OCI-LY1 (cell line): ENCODE measurements at regions not wholly inside any gene's neighbourhood (a gene's known extent, or its start where the extent isn't known, plus 50 kb on each side); places are given as distances from the start of the nearest gene placed in this dataset.

Experiments used
- H2AFZ ChIP-seq: fragments of 200-600 bp; sonication (generic), shearing (Covaris generic); 2 replicates; pipeline ENCODE4 v1.6.0; 2014; ENCODE audit warnings: antibody characterized with exemption, mild to moderate bottlenecking, low read length
- H3F3A ChIP-seq: fragments of 200-600 bp; sonication (generic), shearing (Covaris generic); 2 replicates; pipeline ENCODE4 v1.6.0; 2014; ENCODE audit warnings: mild to moderate bottlenecking, antibody characterized with exemption, low read length, moderate library complexity; ENCODE audit not compliant: insufficient read depth
- H3K27ac ChIP-seq: fragments of 200-600 bp; sonication (generic); 2 replicates; pipeline ENCODE4 v1.5.1; 2014; ENCODE audit warnings: low read length, mixed run types, mild to moderate bottlenecking, low read depth; ENCODE audit not compliant: poor library complexity, severe bottlenecking
- H3K27me3 ChIP-seq: fragments of 200-600 bp; sonication (generic); 2 replicates; pipeline ENCODE4 v1.6.0; 2014; ENCODE audit warnings: antibody characterized with exemption, mild to moderate bottlenecking, low read length, moderate library complexity; ENCODE audit not compliant: insufficient read depth
- H3K36me3 ChIP-seq: fragments of 200-600 bp; sonication (generic); 2 replicates; pipeline ENCODE4 v1.6.1; 2014; ENCODE audit warnings: mild to moderate bottlenecking, antibody characterized with exemption, low read length, moderate library complexity, mixed read lengths; ENCODE audit not compliant: insufficient read depth
- H3K4me1 ChIP-seq: fragments of 200-600 bp; sonication (generic); 2 replicates; pipeline ENCODE4 v1.5.1; 2014; ENCODE audit warnings: mild to moderate bottlenecking, low read length, moderate library complexity; ENCODE audit not compliant: insufficient read depth, severe bottlenecking
- H3K4me2 ChIP-seq: fragments of 200-600 bp; sonication (generic), shearing (Covaris generic); 2 replicates; pipeline ENCODE4 v1.6.1; 2014; ENCODE audit warnings: low read length
- H3K4me3 ChIP-seq: fragments of 200-600 bp; sonication (generic); 2 replicates; pipeline ENCODE4 v1.5.1; 2014; ENCODE audit warnings: low read length, low read depth, mild to moderate bottlenecking, mixed read lengths; ENCODE audit not compliant: poor library complexity, severe bottlenecking
- H3K79me2 ChIP-seq: fragments of 200-600 bp; shearing (Covaris generic); 2 replicates; pipeline ENCODE4 v1.6.1; 2016; ENCODE audit warnings: mixed run types, low read length, mixed read lengths; ENCODE audit not compliant: insufficient read depth
- H3K9ac ChIP-seq: fragments of 200-600 bp; sonication (generic), shearing (Covaris generic); 2 replicates; pipeline ENCODE4 v1.6.1; 2014; ENCODE audit warnings: mild to moderate bottlenecking, low read length, mixed read lengths
- H3K9me2 ChIP-seq: fragments of 200-600 bp; sonication (generic), shearing (Covaris generic); 2 replicates; pipeline ENCODE4 v1.6.1; 2014; ENCODE audit warnings: low read depth, mild to moderate bottlenecking, low read length, mixed read lengths
- H3K9me3 ChIP-seq: fragments of 200-600 bp; shearing (Covaris generic); 2 replicates; pipeline ENCODE4 v1.6.1; 2014; ENCODE audit warnings: low read length, mixed read lengths
- H4K20me1 ChIP-seq: fragments of 200-600 bp; sonication (generic), shearing (Covaris generic); 2 replicates; pipeline ENCODE4 v1.6.0; 2016; ENCODE audit warnings: mild to moderate bottlenecking, low read length; ENCODE audit not compliant: insufficient read depth
- EZH2 ChIP-seq: fragments of 200-600 bp; sonication (generic), shearing (Covaris generic); IDR thresholded peaks from 2 replicates; pipeline ENCODE4 v1.8.0; 2017; ENCODE audit warnings: borderline replicate concordance, mixed run types, mild to moderate bottlenecking, antibody characterized with exemption, low read length, moderate library complexity, mixed read lengths
- TF ChIP-seq, protein P1 (sequence below): fragments of 200-600 bp; sonication (generic), shearing (Covaris generic); IDR thresholded peaks from 2 replicates; pipeline ENCODE4 v1.5.1; 2017; ENCODE audit warnings: mild to moderate bottlenecking, antibody characterized with exemption, low read length, moderate library complexity, mixed read lengths

DNA sequence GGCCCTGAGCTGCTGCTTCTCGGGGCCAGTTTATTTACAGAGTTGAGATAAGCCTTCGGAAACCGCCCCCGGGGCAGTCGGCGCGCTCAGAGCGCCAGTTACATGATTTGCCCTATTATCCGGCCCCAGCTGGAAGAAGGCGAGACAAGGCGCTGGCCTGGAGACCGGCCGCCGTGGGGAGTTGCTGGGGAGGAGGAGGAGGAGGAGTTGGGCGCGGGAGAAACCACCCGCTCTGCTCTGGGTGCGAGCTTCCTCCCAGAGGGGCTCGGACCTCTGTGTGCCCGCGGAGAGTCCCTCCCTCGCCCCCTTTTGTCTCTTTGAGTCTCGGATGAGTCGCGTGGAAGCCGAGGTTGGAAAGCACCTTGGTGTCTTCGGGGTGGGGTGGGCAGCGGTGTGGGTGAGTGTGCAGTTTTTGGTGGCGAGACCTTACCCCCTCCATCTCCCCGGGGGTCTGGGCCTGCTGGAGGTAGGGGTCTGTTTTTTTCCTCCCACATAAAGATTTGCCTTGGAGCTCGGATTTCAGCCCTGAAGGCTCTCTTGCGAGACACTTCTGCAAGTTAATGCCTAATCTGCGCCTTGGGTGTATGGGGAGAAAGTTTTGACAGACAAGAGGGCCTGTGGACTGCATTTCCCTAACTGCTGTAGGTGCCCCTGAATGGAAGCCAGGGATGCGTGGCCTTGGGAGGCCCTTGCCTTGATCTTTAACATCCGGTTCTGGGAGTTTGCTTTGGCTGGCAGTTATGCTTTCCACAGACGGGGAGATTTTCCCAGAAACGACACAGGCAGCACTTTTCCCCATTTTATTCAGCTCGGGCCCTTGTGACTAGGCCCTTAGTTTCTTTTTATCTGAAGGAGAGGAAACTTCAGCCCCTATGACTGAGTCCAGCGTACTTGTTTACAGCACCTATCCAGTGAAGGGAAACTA, 80.0 kb downstream of the NDUFS5 start:
- no peaks in the 10 kb centered on the region for H3K36me3 ChIP-seq
- H3K4me2 ChIP-seq: peak overlapping the region; percentile 74
- H4K20me1 ChIP-seq: no peaks in the 10 kb centered on the region
- H3K79me2 ChIP-seq: no peaks in the 10 kb centered on the region
- H3K9me2 ChIP-seq: no peaks in the 10 kb centered on the region
- TF ChIP-seq, protein P1, sequence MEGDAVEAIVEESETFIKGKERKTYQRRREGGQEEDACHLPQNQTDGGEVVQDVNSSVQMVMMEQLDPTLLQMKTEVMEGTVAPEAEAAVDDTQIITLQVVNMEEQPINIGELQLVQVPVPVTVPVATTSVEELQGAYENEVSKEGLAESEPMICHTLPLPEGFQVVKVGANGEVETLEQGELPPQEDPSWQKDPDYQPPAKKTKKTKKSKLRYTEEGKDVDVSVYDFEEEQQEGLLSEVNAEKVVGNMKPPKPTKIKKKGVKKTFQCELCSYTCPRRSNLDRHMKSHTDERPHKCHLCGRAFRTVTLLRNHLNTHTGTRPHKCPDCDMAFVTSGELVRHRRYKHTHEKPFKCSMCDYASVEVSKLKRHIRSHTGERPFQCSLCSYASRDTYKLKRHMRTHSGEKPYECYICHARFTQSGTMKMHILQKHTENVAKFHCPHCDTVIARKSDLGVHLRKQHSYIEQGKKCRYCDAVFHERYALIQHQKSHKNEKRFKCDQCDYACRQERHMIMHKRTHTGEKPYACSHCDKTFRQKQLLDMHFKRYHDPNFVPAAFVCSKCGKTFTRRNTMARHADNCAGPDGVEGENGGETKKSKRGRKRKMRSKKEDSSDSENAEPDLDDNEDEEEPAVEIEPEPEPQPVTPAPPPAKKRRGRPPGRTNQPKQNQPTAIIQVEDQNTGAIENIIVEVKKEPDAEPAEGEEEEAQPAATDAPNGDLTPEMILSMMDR: no peak
- TF ChIP-seq EZH2: no peak
- no peak overlapping the region for H3K27ac ChIP-seq
- peaks cover 6% of the 10 kb centered on the region; the same call in 1 of the 2 replicates for H3K27me3 ChIP-seq
- peaks cover 9% of the 10 kb centered on the region for H3K4me1 ChIP-seq
- H3F3A ChIP-seq: 0 out of 2 replicates have a peak, but pooled peaks cover 5% of the 10 kb centered on the region
- no peaks in the 10 kb centered on the region for H3K9me3 ChIP-seq
- H2AFZ ChIP-seq: no peak overlapping the region
- peak overlapping the region; percentile 58 for H3K4me3 ChIP-seq
- peak overlapping the region; percentile 5; the same call in 1 of the 2 replicates for H3K9ac ChIP-seq

DNA sequence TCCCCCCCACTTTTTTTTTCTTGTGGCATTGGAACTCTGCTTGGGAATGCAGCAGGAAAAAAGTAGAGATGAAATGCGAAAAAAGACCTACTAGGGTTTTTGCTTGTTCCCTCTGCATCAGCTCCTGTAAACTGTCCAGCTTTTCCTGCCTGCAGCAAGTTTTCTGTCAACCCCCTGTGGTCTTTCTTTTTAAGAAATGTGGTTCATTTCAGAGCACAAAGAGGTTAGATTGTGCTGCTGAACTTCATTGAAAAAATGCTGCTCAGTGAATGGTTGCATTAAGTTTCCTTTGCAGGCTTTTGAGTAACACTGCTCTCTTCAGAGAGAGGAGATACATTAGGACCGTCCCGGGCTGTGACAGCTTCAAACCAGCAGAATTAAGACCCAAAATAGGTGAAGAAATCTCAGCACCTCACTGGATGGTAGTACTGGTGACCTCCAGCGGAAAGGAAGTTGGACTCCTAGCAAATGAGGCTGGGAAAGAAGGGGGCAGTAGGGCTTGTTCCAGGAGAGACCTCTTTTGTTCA, 80.7 kb downstream of the NDUFS5 start:
- no peaks in the 10 kb centered on the region for H3K9me3 ChIP-seq
- H3K9me2 ChIP-seq: no peaks in the 10 kb centered on the region
- H3K36me3 ChIP-seq: no peaks in the 10 kb centered on the region
- H3K4me1 ChIP-seq: peaks cover 9% of the 10 kb centered on the region
- TF ChIP-seq EZH2: no peak
- TF ChIP-seq, protein P1: no peak
- H3K27me3 ChIP-seq: peaks cover 6% of the 10 kb centered on the region; the same call in 1 of the 2 replicates
- no peak overlapping the region for H3K27ac ChIP-seq
- H3K4me2 ChIP-seq: no peak overlapping the region
- no peak overlapping the region for H3K9ac ChIP-seq
- H3K79me2 ChIP-seq: no peaks in the 10 kb centered on the region
- no peak overlapping the region for H2AFZ ChIP-seq
- H3K4me3 ChIP-seq: no peak overlapping the region
- H3F3A ChIP-seq: 0 out of 2 replicates have a peak, but pooled peaks cover 5% of the 10 kb centered on the region
- no peaks in the 10 kb centered on the region for H4K20me1 ChIP-seq

DNA sequence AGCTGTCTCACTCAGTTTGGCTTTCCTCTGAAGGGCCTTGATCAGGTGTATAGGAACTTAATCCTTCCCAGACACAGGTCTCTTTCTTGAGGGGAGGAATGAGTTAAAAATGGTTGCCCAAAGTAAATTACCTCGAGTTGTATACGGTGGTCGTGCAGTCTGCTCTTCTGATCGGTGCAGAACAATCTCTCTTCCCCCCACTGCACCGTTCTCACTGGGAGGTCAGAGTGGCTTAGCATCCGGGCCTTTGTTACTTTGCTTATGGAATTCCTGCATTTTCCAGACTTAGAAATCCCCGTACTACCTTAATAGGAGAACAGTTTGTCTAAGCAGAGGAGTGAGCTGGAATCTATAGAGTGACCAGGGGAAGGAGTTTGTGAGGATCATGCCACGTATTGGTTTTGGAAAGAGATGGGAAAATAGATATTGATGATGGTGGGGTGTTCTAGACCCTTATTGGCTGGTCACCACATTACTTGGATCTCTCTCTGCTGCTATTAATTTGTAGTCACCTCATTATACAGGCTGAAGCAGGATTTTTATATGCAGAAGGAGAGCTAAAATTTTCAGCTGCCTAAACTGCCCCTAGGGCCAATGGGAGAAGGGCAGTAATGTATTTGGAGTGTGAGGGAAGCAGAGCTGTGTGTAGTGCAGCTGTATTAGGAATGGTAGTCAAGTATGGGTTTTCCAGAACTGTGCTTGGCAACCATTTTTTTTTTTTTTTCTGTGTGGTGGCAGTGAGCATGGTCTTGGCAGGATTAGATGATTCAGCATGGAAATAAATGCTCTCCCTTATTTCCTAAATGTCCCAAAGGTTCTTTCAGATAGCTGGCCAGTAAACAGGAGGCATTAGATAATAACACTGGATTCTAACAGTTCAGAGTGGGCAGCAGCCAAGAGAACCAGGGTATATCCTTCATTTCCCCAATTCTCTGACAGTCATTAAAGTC, 81.5 kb downstream of the NDUFS5 start:
- no peaks in the 10 kb centered on the region for H4K20me1 ChIP-seq
- no peaks in the 10 kb centered on the region for H3K36me3 ChIP-seq
- no peaks in the 10 kb centered on the region for H3K9me2 ChIP-seq
- no peak overlapping the region for H3K27ac ChIP-seq
- TF ChIP-seq EZH2: no peak
- TF ChIP-seq, protein P1: no peak
- no peak overlapping the region for H3K9ac ChIP-seq
- 0 out of 2 replicates have a peak, but pooled peaks cover 5% of the 10 kb centered on the region for H3F3A ChIP-seq
- H3K9me3 ChIP-seq: no peaks in the 10 kb centered on the region
- H3K4me1 ChIP-seq: peaks cover 9% of the 10 kb centered on the region
- H2AFZ ChIP-seq: no peak overlapping the region
- no peak overlapping the region for H3K4me2 ChIP-seq
- peaks cover 6% of the 10 kb centered on the region; the same call in 1 of the 2 replicates for H3K27me3 ChIP-seq
- H3K4me3 ChIP-seq: no peak overlapping the region
- H3K79me2 ChIP-seq: no peaks in the 10 kb centered on the region
